HFFc6 (cell line): ENCODE measurements at regions not wholly inside any gene's neighbourhood (a gene's known extent, or its start where the extent isn't known, plus 50 kb on each side); places are given as distances from the start of the nearest gene placed in this dataset.

Source experiments
- DNase-seq: peaks from one replicate; pipeline ENCODE4 v3.0.0-alpha.2; 2018
- H3K27ac Mint-ChIP-seq: 2 replicates; pipeline ENCODE4 v1.8.0; 2020; ENCODE audit warnings: mild to moderate bottlenecking, mixed read lengths
- H3K27me3 Mint-ChIP-seq: 2 replicates; pipeline ENCODE4 v1.8.0; 2021; ENCODE audit warnings: mild to moderate bottlenecking, moderate library complexity, mixed read lengths; ENCODE audit not compliant: insufficient read depth
- H3K36me3 Mint-ChIP-seq: 2 replicates; pipeline ENCODE4 v1.8.0; 2021; ENCODE audit warnings: low read depth, mixed read lengths
- H3K4me1 Mint-ChIP-seq: 2 replicates; pipeline ENCODE4 v1.8.0; 2020; ENCODE audit warnings: low read depth, mixed read lengths
- H3K4me3 Mint-ChIP-seq: 2 replicates; pipeline ENCODE4 v1.8.0; 2020; ENCODE audit warnings: mild to moderate bottlenecking, moderate library complexity, mixed read lengths
- H3K9me3 Mint-ChIP-seq: 2 replicates; pipeline ENCODE4 v1.8.0; 2020; ENCODE audit warnings: mild to moderate bottlenecking, mixed read lengths
- TF ChIP-seq, protein P1 (sequence below): fragments of 200-600 bp; sonication (generic); IDR thresholded peaks from 2 replicates; pipeline ENCODE4 v1.5.0; 2021; ENCODE audit warnings: antibody characterized with exemption, mild to moderate bottlenecking

DNA sequence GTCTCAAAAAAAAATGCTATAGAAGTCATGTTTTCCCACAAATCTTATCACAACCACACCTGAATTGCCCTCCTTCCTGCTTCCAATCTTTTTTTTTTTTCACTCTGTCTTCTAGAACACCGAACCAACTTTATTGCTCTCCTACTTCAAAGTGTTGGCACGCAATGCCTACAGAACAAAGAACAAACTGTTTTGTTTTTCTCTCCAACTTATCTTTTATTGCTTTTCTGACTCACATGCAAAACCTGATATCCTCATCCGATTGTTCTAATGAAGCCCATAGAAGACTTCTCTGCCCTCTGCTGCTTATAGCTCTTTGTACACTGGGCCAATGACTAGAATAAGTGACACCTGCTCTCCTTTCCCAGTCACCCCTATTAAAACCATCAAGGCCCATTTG lies 602.8 kb downstream of the EPHA4 start:
- Mint-ChIP-seq H3K4me3 (no peak overlapping the region), H3K27me3 (peaks cover 4% of the 10 kb centered on the region; the same call in 1 of the 2 replicates), H3K36me3 (peaks cover 5% of the 10 kb centered on the region; the same call in 1 of the 2 replicates), H3K27ac (no peak overlapping the region), H3K4me1 (peaks cover 11% of the 10 kb centered on the region), H3K9me3 (no peaks in the 10 kb centered on the region; the same call in 1 of the 2 replicates)
- TF ChIP-seq, protein P1, sequence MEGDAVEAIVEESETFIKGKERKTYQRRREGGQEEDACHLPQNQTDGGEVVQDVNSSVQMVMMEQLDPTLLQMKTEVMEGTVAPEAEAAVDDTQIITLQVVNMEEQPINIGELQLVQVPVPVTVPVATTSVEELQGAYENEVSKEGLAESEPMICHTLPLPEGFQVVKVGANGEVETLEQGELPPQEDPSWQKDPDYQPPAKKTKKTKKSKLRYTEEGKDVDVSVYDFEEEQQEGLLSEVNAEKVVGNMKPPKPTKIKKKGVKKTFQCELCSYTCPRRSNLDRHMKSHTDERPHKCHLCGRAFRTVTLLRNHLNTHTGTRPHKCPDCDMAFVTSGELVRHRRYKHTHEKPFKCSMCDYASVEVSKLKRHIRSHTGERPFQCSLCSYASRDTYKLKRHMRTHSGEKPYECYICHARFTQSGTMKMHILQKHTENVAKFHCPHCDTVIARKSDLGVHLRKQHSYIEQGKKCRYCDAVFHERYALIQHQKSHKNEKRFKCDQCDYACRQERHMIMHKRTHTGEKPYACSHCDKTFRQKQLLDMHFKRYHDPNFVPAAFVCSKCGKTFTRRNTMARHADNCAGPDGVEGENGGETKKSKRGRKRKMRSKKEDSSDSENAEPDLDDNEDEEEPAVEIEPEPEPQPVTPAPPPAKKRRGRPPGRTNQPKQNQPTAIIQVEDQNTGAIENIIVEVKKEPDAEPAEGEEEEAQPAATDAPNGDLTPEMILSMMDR = no peak
- peak; percentile 1 for DNase-seq

DNA sequence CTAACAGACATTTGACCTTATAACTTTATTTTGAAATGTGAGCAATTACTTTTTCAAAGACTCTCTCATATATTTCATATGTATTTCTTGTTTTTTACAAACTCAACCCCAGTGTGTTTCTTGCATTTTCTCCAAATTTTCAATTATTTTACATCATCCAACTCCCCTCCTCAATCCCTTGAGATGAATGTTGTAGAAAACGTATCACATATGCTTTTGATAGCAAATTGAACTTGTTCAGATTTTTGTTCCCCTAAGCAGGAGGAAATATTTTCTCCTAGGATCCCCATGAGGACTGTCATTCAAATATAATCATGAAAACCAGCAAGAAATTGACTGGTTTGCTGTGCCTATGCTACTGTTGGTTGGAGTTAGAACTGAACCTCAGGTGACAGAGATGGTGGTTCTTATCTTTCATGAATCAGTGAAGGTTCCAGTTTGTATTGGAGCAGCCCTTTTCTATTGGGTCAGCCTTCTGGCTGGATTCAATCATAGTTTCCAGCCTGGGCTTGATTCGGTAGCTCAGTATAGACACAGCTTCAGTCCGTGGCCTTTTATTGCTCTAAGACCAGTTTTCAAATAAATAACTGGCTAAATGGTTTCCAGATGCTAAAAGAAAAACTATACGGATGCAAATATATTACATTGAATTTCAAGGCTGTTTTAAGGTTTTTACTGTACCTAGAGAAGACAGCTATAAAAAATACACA lies 591.0 kb downstream of the EPHA4 start:
- no peaks in the 10 kb centered on the region for H3K4me1 Mint-ChIP-seq
- TF ChIP-seq, protein P1 = no peak
- H3K36me3 Mint-ChIP-seq = no peaks in the 10 kb centered on the region
- peaks cover 8% of the 10 kb centered on the region; the same call in 1 of the 2 replicates for H3K27me3 Mint-ChIP-seq
- H3K4me3 Mint-ChIP-seq = no peak overlapping the region
- H3K27ac Mint-ChIP-seq = no peak overlapping the region
- DNase-seq = no peak
- no peaks in the 10 kb centered on the region; the same call in 1 of the 2 replicates for H3K9me3 Mint-ChIP-seq

DNA sequence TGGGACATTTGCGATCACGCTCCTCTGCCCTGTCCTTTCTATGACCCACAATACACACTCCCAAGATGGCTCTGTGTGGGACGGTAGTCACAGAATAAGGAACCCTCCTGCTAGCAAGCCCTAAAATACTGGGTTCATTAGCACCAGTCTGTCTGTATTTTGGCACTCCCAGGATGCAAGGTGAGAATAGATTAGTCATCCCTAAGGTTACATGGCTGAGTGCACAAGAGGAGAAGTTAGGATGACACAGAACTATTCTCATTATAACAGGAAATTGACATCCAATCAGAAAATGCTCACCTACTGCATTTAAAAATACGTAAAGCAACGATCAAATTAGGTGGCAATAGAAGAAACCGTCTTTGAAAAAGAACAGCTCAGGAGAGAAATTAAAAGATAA lies 590.2 kb downstream of the EPHA4 start:
- Mint-ChIP-seq H3K27me3 (peaks cover 10% of the 10 kb centered on the region; the same call in 1 of the 2 replicates), H3K27ac (no peak overlapping the region), H3K4me1 (no peaks in the 10 kb centered on the region), H3K4me3 (no peak overlapping the region), H3K9me3 (no peaks in the 10 kb centered on the region; the same call in 1 of the 2 replicates), H3K36me3 (no peaks in the 10 kb centered on the region)
- DNase-seq = no peak
- TF ChIP-seq, protein P1 = no peak

DNA sequence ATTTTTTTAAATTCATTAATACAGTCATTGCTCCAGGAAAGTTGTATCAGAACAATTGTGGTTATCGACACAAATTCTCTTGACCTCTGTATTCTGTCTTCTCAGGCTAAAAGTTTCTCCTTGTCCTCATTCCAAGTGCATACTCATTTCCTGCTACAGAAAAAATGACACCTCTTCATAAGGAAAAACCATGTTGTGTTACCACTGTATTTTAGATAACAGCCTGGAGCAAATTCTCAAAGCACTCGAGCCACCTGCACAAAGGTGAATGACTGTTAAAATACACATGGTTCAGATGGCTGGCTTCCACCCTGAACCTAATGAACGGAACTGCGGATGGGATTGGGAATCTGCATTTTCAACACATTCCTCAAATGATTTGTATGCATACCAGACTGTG lies 586.5 kb downstream of the EPHA4 start:
- TF ChIP-seq, protein P1 = no peak
- H3K4me1 Mint-ChIP-seq = no peaks in the 10 kb centered on the region
- no peaks in the 10 kb centered on the region; the same call in 1 of the 2 replicates for H3K9me3 Mint-ChIP-seq
- H3K36me3 Mint-ChIP-seq = no peaks in the 10 kb centered on the region
- H3K27me3 Mint-ChIP-seq = peaks cover 10% of the 10 kb centered on the region; the same call in 1 of the 2 replicates
- H3K27ac Mint-ChIP-seq = no peak overlapping the region
- no peak overlapping the region for H3K4me3 Mint-ChIP-seq
- no peak for DNase-seq

DNA sequence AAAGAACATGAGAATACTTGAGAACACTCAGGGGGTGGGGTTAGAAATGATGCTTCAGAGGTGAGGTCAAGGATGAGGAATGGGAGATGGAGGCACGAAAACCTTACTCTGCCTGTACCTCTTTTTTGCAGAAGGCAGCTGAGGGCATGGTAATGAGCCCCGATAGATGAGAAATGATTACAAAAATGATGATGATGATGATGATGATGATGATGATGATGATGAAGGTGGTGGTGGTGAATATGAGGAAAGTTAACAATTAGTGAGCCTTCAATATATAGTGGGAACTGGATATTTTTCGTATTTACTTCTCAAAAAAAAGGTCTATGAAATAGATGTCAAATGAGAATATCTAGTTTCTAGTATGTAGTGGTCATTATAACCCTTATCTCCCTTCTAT lies 584.3 kb downstream of the EPHA4 start:
- TF ChIP-seq, protein P1 = no peak
- Mint-ChIP-seq H3K27me3 (peaks cover 10% of the 10 kb centered on the region; the same call in 1 of the 2 replicates), H3K4me3 (no peak overlapping the region), H3K36me3 (no peaks in the 10 kb centered on the region), H3K4me1 (no peaks in the 10 kb centered on the region), H3K27ac (no peak overlapping the region), H3K9me3 (no peaks in the 10 kb centered on the region; the same call in 1 of the 2 replicates)
- DNase-seq = no peak
